ENCODE measurements at regions not wholly inside any gene's neighbourhood (a gene's known extent, or its start where the extent isn't known, plus 50 kb on each side); places are given as distances from the start of the nearest gene placed in this dataset.

- FAIRE-seq = no peak
- dilution Hi-C loops (cut with MboI; ENCODE audit: extremely low pct_ligation_motif_present, low sequenced_read_pairs) = no loop called here
- no peaks in the 10 kb centered on the region for H3K36me3 ChIP-seq (ENCODE audit: control insufficient read depth in 2 of 2, extremely low read depth in 1 of 2, insufficient read depth in 2 of 2, low read length in 2 of 2)
- no peak overlapping the region for H3K4me2 ChIP-seq (ENCODE audit: control insufficient read depth, extremely low read depth, insufficient read depth, low read depth, low read length)
- H4K20me1 ChIP-seq (ENCODE audit: control insufficient read depth, extremely low read depth, insufficient read depth, low read length) = no peaks in the 10 kb centered on the region
- no peaks in the 10 kb centered on the region for H3K9me1 ChIP-seq (ENCODE audit: control insufficient read depth, extremely low read depth, insufficient read depth, low read length)
- no peaks in the 10 kb centered on the region for H3K79me2 ChIP-seq (ENCODE audit: control insufficient read depth, insufficient read depth, low read length)
- no peak overlapping the region for H2AFZ ChIP-seq (ENCODE audit: control insufficient read depth, low read length)
- no peak for TF ChIP-seq EZH2 (IDR thresholded peaks at IDR 0.05; ENCODE audit: low read length)
- no peak for TF ChIP-seq CTCF (optimal IDR thresholded peaks at IDR 0.05 in 1 of 3, IDR thresholded peaks at IDR 0.05 in 1 of 3, conservative IDR thresholded peaks at IDR 0.05 in 1 of 3; ENCODE audit: extremely low read depth in 1 of 3, insufficient read depth in 2 of 3, low read length in 3 of 3)
- H3K9ac ChIP-seq (ENCODE audit: control insufficient read depth, extremely low read depth, insufficient read depth, low read length) = no peak overlapping the region
- H3K9me3 ChIP-seq (ENCODE audit: control insufficient read depth, low read depth, low read length) = no peaks in the 10 kb centered on the region
- no peaks in the 10 kb centered on the region for H3K27me3 ChIP-seq (ENCODE audit: control insufficient read depth, extremely low read depth, insufficient read depth, low read length)
- no peak for DNase-seq (ENCODE audit: low read depth, low spot score)
- H3K4me1 ChIP-seq (ENCODE audit: control insufficient read depth, extremely low read depth, insufficient read depth, low read length) = no peaks in the 10 kb centered on the region
- no peak overlapping the region for H3K27ac ChIP-seq (ENCODE audit: control insufficient read depth, insufficient read depth, low read length)
- no peak overlapping the region for H3K4me3 ChIP-seq (ENCODE audit: control insufficient read depth in 2 of 3, extremely low read depth in 1 of 3, insufficient read depth in 2 of 3, low read depth in 1 of 3, low read length in 3 of 3)
Observed at GRCh38 chr10:55410415-55410885, 609.4 kb upstream of the PCDH15 start.

DNA sequence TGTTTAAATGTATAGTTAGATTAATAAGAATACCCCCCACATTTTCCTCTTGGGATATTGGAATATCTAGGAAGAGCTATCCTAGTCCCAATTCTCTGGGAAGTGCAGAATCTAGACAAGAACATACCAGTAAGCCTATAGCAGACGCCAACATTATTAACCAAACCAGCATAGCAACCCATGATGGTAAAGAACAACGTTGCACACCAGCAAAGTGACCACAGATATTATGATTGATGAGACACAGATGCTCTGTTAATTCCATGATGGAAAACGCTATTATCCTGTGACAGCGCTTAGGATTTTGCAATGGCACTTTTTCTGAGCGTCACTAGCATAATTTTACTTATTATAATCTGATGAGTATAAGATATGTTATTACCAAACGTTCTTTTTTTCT is 603.1 kb upstream of the PCDH15 start:
- H3K9me1 ChIP-seq (ENCODE audit: control insufficient read depth, extremely low read depth, insufficient read depth, low read length) = no peaks in the 10 kb centered on the region
- no peaks in the 10 kb centered on the region for H3K36me3 ChIP-seq (ENCODE audit: control insufficient read depth in 2 of 2, extremely low read depth in 1 of 2, insufficient read depth in 2 of 2, low read length in 2 of 2)

More for the DNA sequence above, 603.1 kb upstream of the PCDH15 start:
- Histone ChIP-seq H3K27me3 (ENCODE audit: control insufficient read depth, extremely low read depth, insufficient read depth, low read length) (no peaks in the 10 kb centered on the region), H3K27ac (ENCODE audit: control insufficient read depth, insufficient read depth, low read length) (no peak overlapping the region), H4K20me1 (ENCODE audit: control insufficient read depth, extremely low read depth, insufficient read depth, low read length) (no peaks in the 10 kb centered on the region), H3K9me3 (ENCODE audit: control insufficient read depth, low read depth, low read length) (no peaks in the 10 kb centered on the region), H3K4me2 (ENCODE audit: control insufficient read depth, extremely low read depth, insufficient read depth, low read depth, low read length) (no peak overlapping the region), H3K79me2 (ENCODE audit: control insufficient read depth, insufficient read depth, low read length) (no peaks in the 10 kb centered on the region), H2AFZ (ENCODE audit: control insufficient read depth, low read length) (no peak overlapping the region), H3K9ac (ENCODE audit: control insufficient read depth, extremely low read depth, insufficient read depth, low read length) (no peak overlapping the region), H3K4me3 (ENCODE audit: control insufficient read depth in 2 of 3, extremely low read depth in 1 of 3, insufficient read depth in 2 of 3, low read depth in 1 of 3, low read length in 3 of 3) (no peak overlapping the region), H3K4me1 (ENCODE audit: control insufficient read depth, extremely low read depth, insufficient read depth, low read length) (no peaks in the 10 kb centered on the region)
- FAIRE-seq (no peak), DNase-seq (ENCODE audit: low read depth, low spot score) (no peak)
- dilution Hi-C loops (cut with MboI; ENCODE audit: extremely low pct_ligation_motif_present, low sequenced_read_pairs) = no loop called here
- TF ChIP-seq CTCF (optimal IDR thresholded peaks at IDR 0.05 in 1 of 3, IDR thresholded peaks at IDR 0.05 in 1 of 3, conservative IDR thresholded peaks at IDR 0.05 in 1 of 3; ENCODE audit: extremely low read depth in 1 of 3, insufficient read depth in 2 of 3, low read length in 3 of 3) (no peak), EZH2 (IDR thresholded peaks at IDR 0.05; ENCODE audit: low read length) (no peak)
